ENCODE measurements at regions not wholly inside any gene's neighbourhood (a gene's known extent, or its start where the extent isn't known, plus 50 kb on each side); places are given as distances from the start of the nearest gene placed in this dataset.

DNA sequence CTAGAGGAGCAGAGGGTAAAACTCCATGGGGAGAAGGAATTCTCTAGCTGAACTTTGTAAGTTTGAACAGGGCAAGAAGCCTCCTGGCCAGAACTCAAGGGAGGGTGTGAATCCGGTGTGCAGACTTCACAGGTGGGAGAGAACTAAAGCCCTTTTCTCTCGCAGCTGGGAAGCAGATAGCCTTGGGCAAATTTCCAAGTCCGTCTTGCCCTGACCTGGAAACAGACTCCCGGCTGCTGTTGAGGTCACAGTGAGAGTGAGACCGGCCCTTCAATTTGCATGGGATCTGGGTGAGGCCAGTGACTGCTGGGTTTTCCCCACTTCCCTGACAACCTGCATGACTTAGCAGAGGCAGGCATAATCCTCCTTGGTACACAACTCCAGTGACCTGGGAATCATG lies 94.5 kb upstream of the ZNF827 start:
- TF ChIP-seq, protein P1, sequence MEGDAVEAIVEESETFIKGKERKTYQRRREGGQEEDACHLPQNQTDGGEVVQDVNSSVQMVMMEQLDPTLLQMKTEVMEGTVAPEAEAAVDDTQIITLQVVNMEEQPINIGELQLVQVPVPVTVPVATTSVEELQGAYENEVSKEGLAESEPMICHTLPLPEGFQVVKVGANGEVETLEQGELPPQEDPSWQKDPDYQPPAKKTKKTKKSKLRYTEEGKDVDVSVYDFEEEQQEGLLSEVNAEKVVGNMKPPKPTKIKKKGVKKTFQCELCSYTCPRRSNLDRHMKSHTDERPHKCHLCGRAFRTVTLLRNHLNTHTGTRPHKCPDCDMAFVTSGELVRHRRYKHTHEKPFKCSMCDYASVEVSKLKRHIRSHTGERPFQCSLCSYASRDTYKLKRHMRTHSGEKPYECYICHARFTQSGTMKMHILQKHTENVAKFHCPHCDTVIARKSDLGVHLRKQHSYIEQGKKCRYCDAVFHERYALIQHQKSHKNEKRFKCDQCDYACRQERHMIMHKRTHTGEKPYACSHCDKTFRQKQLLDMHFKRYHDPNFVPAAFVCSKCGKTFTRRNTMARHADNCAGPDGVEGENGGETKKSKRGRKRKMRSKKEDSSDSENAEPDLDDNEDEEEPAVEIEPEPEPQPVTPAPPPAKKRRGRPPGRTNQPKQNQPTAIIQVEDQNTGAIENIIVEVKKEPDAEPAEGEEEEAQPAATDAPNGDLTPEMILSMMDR (IDR thresholded peaks at IDR 0.05): no peak
- no peak for TF ChIP-seq POLR2A (IDR thresholded peaks at IDR 0.05)
- Histone ChIP-seq H3K9me3 (no peaks in the 10 kb centered on the region), H3K4me3 (no peak overlapping the region), H3K4me1 (peaks cover 0 to 31% (median 5%) of the 10 kb centered on the region in 4 donors), H3K27ac (peak overlapping the region in 3 of 4 donors; percentile 21 to 59 (median 54)), H3K36me3 (no peaks in the 10 kb centered on the region), H3K27me3 (no peaks in the 10 kb centered on the region)
- DNase-seq: peak in 2 of 3 donors; percentile 61 to 72

DNA sequence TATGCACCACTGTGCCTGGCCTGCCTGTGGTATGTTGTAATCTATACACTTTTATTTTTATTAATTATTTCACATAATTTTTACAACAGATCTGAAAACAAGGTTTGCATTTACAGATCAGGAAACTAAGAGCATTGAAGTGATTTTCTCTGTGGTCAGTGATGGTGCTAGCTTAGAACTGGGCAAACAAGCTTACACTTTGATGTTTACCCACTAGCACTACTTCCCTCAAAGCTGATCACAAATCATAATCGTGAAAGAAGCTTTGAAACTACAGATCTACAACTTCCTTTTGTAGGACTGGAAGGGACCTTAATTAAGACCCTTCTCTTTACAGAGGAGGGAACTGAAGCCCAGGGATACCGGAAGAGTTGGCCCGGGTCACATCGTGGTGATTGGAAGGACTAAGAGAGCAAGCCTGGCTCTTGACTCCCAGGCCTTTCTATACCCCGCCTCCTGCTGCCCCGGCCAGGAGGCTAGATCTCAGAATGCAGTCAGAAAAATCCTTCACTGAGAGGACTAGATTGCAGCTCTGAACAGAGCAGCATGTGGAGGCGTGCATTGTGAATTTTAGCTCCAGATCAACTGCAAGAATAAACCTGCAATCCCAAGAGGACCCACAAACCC lies 93.7 kb upstream of the ZNF827 start:
- H3K4me3 ChIP-seq: no peak overlapping the region
- peak overlapping the region in 3 of 4 donors; percentile 21 to 59 (median 54) for H3K27ac ChIP-seq
- no peaks in the 10 kb centered on the region for H3K27me3 ChIP-seq
- H3K9me3 ChIP-seq: no peaks in the 10 kb centered on the region
- TF ChIP-seq, protein P1 (IDR thresholded peaks at IDR 0.05): no peak
- TF ChIP-seq POLR2A (IDR thresholded peaks at IDR 0.05): no peak
- no peaks in the 10 kb centered on the region for H3K36me3 ChIP-seq
- DNase-seq: no peak
- peaks cover 0 to 31% (median 5%) of the 10 kb centered on the region in 4 donors for H3K4me1 ChIP-seq

GRCh38 chr4:146029939-146030710 lies 91.5 kb upstream of the ZNF827 start:
- Histone ChIP-seq H3K4me3 (no peak overlapping the region), H3K36me3 (no peaks in the 10 kb centered on the region), H3K9me3 (no peaks in the 10 kb centered on the region), H3K27ac (peak overlapping the region in 3 of 4 donors; percentile 11 to 16 (median 15)), H3K4me1 (peaks cover 0 to 31% (median 5%) of the 10 kb centered on the region in 4 donors), H3K27me3 (no peaks in the 10 kb centered on the region)
- peak in 2 of 3 donors; percentile 55 to 77 for DNase-seq
- no peak for TF ChIP-seq POLR2A (IDR thresholded peaks at IDR 0.05)
- TF ChIP-seq, protein P1 (IDR thresholded peaks at IDR 0.05): no peak

GRCh38 chr4:146029147-146029546 lies 90.5 kb upstream of the ZNF827 start:
- DNase-seq: no peak
- Histone ChIP-seq H3K4me1 (peaks cover 0 to 31% (median 5%) of the 10 kb centered on the region in 4 donors), H3K27me3 (no peaks in the 10 kb centered on the region), H3K9me3 (no peaks in the 10 kb centered on the region), H3K27ac (peak overlapping the region in 1 of 4 donors; percentile 11), H3K4me3 (no peak overlapping the region), H3K36me3 (no peaks in the 10 kb centered on the region)
- TF ChIP-seq, protein P1 (IDR thresholded peaks at IDR 0.05): no peak

DNA sequence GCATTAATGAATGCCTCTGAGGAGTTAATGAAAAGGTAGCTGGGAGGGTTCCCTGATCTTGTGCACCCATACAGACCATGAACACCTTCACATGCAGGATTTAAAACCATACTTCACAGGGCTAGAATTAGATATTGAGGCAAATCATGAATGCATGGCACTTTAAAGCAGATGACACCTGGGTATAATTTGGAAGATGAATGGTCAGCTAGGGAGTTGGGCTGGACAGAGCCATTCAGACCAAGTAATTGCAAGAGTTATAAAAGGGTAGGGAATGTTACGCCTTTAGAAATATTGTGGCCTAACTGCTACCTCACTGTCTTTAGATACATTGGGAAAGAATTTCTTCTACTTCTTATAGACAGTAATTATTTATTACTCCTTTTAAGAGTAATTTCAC lies 89.1 kb upstream of the ZNF827 start:
- Histone ChIP-seq H3K4me1 (peaks cover 0 to 24% (median 3%) of the 10 kb centered on the region in 4 donors), H3K4me3 (no peak overlapping the region), H3K9me3 (no peaks in the 10 kb centered on the region), H3K36me3 (no peaks in the 10 kb centered on the region), H3K27me3 (no peaks in the 10 kb centered on the region), H3K27ac (no peak overlapping the region)
- TF ChIP-seq POLR2A (IDR thresholded peaks at IDR 0.05): no peak
- TF ChIP-seq, protein P1 (IDR thresholded peaks at IDR 0.05): no peak
- DNase-seq: no peak

Data from Peyer's patch (tissue), 4 donors.